HCT116 (cell line): ENCODE measurements at regions not wholly inside any gene's neighbourhood (a gene's known extent, or its start where the extent isn't known, plus 50 kb on each side); places are given as distances from the start of the nearest gene placed in this dataset.

Experiments
- ATAC-seq: fragments of 200-7000 bp; cut with Tn5 transposase; 2 replicates; pipeline ENCODE4 v1.9.1; 2020; ENCODE audit warnings: mild to moderate bottlenecking, moderate library complexity
- BruUV-seq: library from RNA; stranded (reverse); fragments of 400-500 nt; replicated peaks from 2 replicates; lab custom pipeline; 2021; lab: Mats Ljungman, UMichigan
- CTCF ChIA-PET: fragments of 300-600 bp; sonication (Branson Sonifier 250); formaldehyde crosslinking; loops from one replicate; lab custom pipeline; 2021; ENCODE audit warnings: antibody characterized with exemption; lab: Charles Lee
- POLR2A ChIA-PET: fragments of 300-600, 350-600 bp; sonication (Branson Sonifier 250); formaldehyde crosslinking; loops from one replicate; lab custom pipeline; 2021; ENCODE audit warnings: antibody characterized with exemption; lab: Charles Lee
- RAD21 ChIA-PET, 2 experiments: fragments of 300-600 bp; sonication (Branson Sonifier 250); formaldehyde crosslinking; loops; one replicate each; lab custom pipeline; 2023; ENCODE audit warnings: low total read pairs in 2 of 2; ENCODE audit not compliant: uncharacterized antibody in 2 of 2, unreplicated experiment in 2 of 2, low non-redundant PET in 1 of 2; lab: Charles Lee
- DNase-seq: peaks from one replicate; pipeline ENCODE4 v3.0.0-alpha.2; 2010; ENCODE audit warnings: low read depth, low spot score
- H2AFZ ChIP-seq: fragments of 200-600 bp; shearing (Covaris generic), sonication (generic); 2 replicates; pipeline ENCODE4 v1.6.1; 2017; ENCODE audit warnings: low read depth, mixed run types, mixed read lengths, antibody characterized with exemption, low read length; ENCODE audit not compliant: poor library complexity, severe bottlenecking
- H3K27ac ChIP-seq: 2 replicates; pipeline ENCODE4 v1.5.1; 2012; ENCODE audit warnings: low read depth, low read length
- H3K27me3 ChIP-seq: fragments of 200-600 bp; sonication (generic); 2 replicates; pipeline ENCODE4 v1.6.1; 2016; ENCODE audit warnings: mixed run types, low read length, mixed read lengths; ENCODE audit not compliant: insufficient read depth
- H3K36me3 ChIP-seq, 2 experiments: fragments of 200-500 bp in 1 of 2; fragments of 200-600 bp in 1 of 2; sonication (Bioruptor generic) in 1 of 2; sonication (generic) in 1 of 2; 2 replicates each; pipeline versions ENCODE4 v1.5.1 to v1.6.1; 2014 to 2016; ENCODE audit warnings: low read length in 2 of 2, inconsistent platforms in 1 of 2, mixed read lengths in 1 of 2, mixed run types in 1 of 2; ENCODE audit not compliant: insufficient read depth in 2 of 2, control insufficient read depth in 1 of 2
- H3K4me1 ChIP-seq, 2 experiments: fragments of 200-600 bp in 1 of 2; sonication (generic) in 1 of 2; 2 replicates each; pipeline versions ENCODE4 v1.5.1 to v1.6.1; 2012 to 2017; ENCODE audit warnings: low read length in 2 of 2, inconsistent platforms in 1 of 2, mild to moderate bottlenecking in 1 of 2, mixed read lengths in 1 of 2, mixed run types in 1 of 2, moderate library complexity in 1 of 2; ENCODE audit not compliant: insufficient read depth in 2 of 2, control insufficient read depth in 1 of 2
- H3K4me2 ChIP-seq: fragments of 200-600 bp; sonication (generic); 2 replicates; pipeline ENCODE4 v1.6.1; 2017; ENCODE audit warnings: mixed run types, low read length, mixed read lengths
- H3K4me3 ChIP-seq, 2 experiments: fragments of 200-600 bp in 1 of 2; sonication (generic) in 1 of 2; replicated peaks in 1 of 2; 2 replicates each; pipeline ENCODE4 v1.5.1; 2011 to 2016; ENCODE audit warnings: low read length in 2 of 2, control low read depth in 1 of 2, low read depth in 1 of 2, mild to moderate bottlenecking in 1 of 2, mixed read lengths in 1 of 2, mixed run types in 1 of 2
- H3K79me2 ChIP-seq: fragments of 200-600 bp; sonication (generic); 2 replicates; pipeline ENCODE4 v1.6.1; 2017; ENCODE audit warnings: mild to moderate bottlenecking, mixed run types, low read length, moderate library complexity, mixed read lengths; ENCODE audit not compliant: insufficient read depth
- H3K9ac ChIP-seq: fragments of 200-600 bp; sonication (generic); 2 replicates; pipeline ENCODE4 v1.6.1; 2016; ENCODE audit warnings: low read length, mixed read lengths
- H3K9me2 ChIP-seq: fragments of 200-600 bp; sonication (generic), shearing (Covaris generic); 2 replicates; pipeline ENCODE4 v1.6.1; 2017; ENCODE audit warnings: mixed run types, mild to moderate bottlenecking, moderate library complexity; ENCODE audit not compliant: insufficient read depth
- H3K9me3 ChIP-seq, 2 experiments: fragments of 200-500 bp in 1 of 2; fragments of 200-600 bp in 1 of 2; sonication (Bioruptor generic) in 1 of 2; sonication (generic) in 1 of 2; 2 replicates each; pipeline ENCODE4 v1.6.1; 2014 to 2017; ENCODE audit warnings: low read length in 2 of 2, mixed read lengths in 2 of 2, inconsistent platforms in 1 of 2, low read depth in 1 of 2, mild to moderate bottlenecking in 1 of 2, mixed run types in 1 of 2, moderate library complexity in 1 of 2; ENCODE audit not compliant: control insufficient read depth in 1 of 2, insufficient read depth in 1 of 2
- H4K20me1 ChIP-seq: fragments of 200-600 bp; sonication (generic), shearing (Covaris generic); 2 replicates; pipeline ENCODE4 v1.6.1; 2017; ENCODE audit warnings: mixed run types, mild to moderate bottlenecking, moderate library complexity; ENCODE audit not compliant: insufficient read depth
- POLR2AphosphoS5 ChIP-seq: IDR thresholded peaks from 2 replicates; pipeline ENCODE4 v1.6.1; 2011; ENCODE audit warnings: mild to moderate bottlenecking, low read depth, low read length, moderate library complexity
- intact Hi-C: fragments of 100-400 bp; cut with micrococcal nuclease; formaldehyde crosslinking; loops from 2 replicates; pipeline ENCODE4 v1.10.0; 2022
- TF ChIP-seq, protein P1 (sequence below), 3 experiments: fragments of 200-600 bp in 1 of 3; sonication (generic) in 1 of 3; IDR thresholded peaks in 2 of 3; conservative IDR thresholded peaks in 1 of 3; 2 replicates each; pipeline ENCODE4 v1.5.1; 2012 to 2017; ENCODE audit warnings: low read depth in 2 of 3, low read length in 2 of 3, antibody characterized with exemption in 1 of 3, borderline replicate concordance in 1 of 3, control low read depth in 1 of 3, mild to moderate bottlenecking in 1 of 3, mixed read lengths in 1 of 3, mixed run types in 1 of 3, moderate library complexity in 1 of 3; ENCODE audit not compliant: insufficient read depth in 1 of 3
- TF ChIP-seq, protein P2 (sequence below): IDR thresholded peaks from 2 replicates; pipeline ENCODE4 v1.6.1; 2012; ENCODE audit warnings: low read depth

DNA sequence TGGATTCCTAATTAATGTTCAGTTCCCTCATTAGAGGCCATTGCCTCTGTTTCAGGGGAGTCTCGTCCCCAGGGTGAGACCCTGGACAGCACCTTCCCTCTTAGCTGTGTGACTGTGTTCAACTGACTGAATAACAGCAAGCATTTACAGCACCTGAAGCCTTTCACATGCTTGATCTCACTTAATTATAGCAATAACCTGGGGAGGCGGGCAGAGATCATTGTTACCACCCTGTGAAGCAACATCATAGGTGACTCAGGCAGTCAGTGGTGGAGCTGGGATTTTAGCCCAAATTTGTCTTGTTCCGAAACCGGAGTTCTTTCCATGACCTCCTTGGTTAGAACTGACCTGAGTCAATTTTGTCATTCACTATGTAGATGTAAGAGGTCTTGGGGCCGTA lies 105.2 kb upstream of the RAD23B start:
- Histone ChIP-seq H3K9me3 (no peaks in the 10 kb centered on the region; a peak in 1 of 4 replicates), H3K27me3 (no peaks in the 10 kb centered on the region), H3K4me1 (peaks cover 9 to 70% of the 10 kb centered on the region in 2 experiments), H2AFZ (no peak overlapping the region), H3K36me3 (no peaks in the 10 kb centered on the region), H3K79me2 (no peaks in the 10 kb centered on the region), H3K9ac (no peak overlapping the region), H3K4me3 (no peak overlapping the region), H3K4me2 (peak overlapping the region; percentile 36), H3K27ac (no peak overlapping the region), H3K9me2 (no peaks in the 10 kb centered on the region), H4K20me1 (no peaks in the 10 kb centered on the region)
- ATAC-seq (peak; percentile 41), DNase-seq (no peak)
- intact Hi-C loops = no loop called here
- no TSS peak for BruUV-seq
- ChIA-PET POLR2A (no interaction called here), RAD21 (no interaction called here), CTCF (interaction anchor here (0.6 kb wide), 1 partner anchor 1336 kb away, joined by 3 read pairs; no protein-coding TSS in a partner anchor)
- TF ChIP-seq, protein P1, sequence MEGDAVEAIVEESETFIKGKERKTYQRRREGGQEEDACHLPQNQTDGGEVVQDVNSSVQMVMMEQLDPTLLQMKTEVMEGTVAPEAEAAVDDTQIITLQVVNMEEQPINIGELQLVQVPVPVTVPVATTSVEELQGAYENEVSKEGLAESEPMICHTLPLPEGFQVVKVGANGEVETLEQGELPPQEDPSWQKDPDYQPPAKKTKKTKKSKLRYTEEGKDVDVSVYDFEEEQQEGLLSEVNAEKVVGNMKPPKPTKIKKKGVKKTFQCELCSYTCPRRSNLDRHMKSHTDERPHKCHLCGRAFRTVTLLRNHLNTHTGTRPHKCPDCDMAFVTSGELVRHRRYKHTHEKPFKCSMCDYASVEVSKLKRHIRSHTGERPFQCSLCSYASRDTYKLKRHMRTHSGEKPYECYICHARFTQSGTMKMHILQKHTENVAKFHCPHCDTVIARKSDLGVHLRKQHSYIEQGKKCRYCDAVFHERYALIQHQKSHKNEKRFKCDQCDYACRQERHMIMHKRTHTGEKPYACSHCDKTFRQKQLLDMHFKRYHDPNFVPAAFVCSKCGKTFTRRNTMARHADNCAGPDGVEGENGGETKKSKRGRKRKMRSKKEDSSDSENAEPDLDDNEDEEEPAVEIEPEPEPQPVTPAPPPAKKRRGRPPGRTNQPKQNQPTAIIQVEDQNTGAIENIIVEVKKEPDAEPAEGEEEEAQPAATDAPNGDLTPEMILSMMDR (IDR thresholded peaks at IDR 0.05 in 2 of 3, conservative IDR thresholded peaks at IDR 0.05 in 1 of 3; ENCODE audit: borderline replicate concordance in 1 of 3, insufficient read depth in 1 of 3, low read depth in 2 of 3, low read length in 2 of 3) = no peak
- TF ChIP-seq, protein P2, sequence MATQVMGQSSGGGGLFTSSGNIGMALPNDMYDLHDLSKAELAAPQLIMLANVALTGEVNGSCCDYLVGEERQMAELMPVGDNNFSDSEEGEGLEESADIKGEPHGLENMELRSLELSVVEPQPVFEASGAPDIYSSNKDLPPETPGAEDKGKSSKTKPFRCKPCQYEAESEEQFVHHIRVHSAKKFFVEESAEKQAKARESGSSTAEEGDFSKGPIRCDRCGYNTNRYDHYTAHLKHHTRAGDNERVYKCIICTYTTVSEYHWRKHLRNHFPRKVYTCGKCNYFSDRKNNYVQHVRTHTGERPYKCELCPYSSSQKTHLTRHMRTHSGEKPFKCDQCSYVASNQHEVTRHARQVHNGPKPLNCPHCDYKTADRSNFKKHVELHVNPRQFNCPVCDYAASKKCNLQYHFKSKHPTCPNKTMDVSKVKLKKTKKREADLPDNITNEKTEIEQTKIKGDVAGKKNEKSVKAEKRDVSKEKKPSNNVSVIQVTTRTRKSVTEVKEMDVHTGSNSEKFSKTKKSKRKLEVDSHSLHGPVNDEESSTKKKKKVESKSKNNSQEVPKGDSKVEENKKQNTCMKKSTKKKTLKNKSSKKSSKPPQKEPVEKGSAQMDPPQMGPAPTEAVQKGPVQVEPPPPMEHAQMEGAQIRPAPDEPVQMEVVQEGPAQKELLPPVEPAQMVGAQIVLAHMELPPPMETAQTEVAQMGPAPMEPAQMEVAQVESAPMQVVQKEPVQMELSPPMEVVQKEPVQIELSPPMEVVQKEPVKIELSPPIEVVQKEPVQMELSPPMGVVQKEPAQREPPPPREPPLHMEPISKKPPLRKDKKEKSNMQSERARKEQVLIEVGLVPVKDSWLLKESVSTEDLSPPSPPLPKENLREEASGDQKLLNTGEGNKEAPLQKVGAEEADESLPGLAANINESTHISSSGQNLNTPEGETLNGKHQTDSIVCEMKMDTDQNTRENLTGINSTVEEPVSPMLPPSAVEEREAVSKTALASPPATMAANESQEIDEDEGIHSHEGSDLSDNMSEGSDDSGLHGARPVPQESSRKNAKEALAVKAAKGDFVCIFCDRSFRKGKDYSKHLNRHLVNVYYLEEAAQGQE = 0 out of 2 replicates have a peak, but pooled peaks have one; percentile 15
- no peak for TF ChIP-seq POLR2AphosphoS5
